ENCODE measurements at regions not wholly inside any gene's neighbourhood (a gene's known extent, or its start where the extent isn't known, plus 50 kb on each side); places are given as distances from the start of the nearest gene placed in this dataset.

- no peak for DNase-seq (ENCODE audit: low read depth, low spot score)
Observed at GRCh38 chr16:82412770-82413169, 214.0 kb upstream of the CDH13 start.

- DNase-seq (ENCODE audit: low read depth, low spot score): no peak
Observed at GRCh38 chr16:82405736-82406135, 221.0 kb upstream of the CDH13 start.

- no peak for DNase-seq (ENCODE audit: low read depth, low spot score)
Observed at GRCh38 chr16:82404586-82405315, 222.0 kb upstream of the CDH13 start.

- no peak for DNase-seq (ENCODE audit: low read depth, low spot score)
Observed at GRCh38 chr16:82402665-82403218, 224.0 kb upstream of the CDH13 start.

- DNase-seq (ENCODE audit: low read depth, low spot score): no peak
Observed at GRCh38 chr16:82400046-82400445, 226.7 kb upstream of the CDH13 start.

GRCh38 chr16:82396509-82396908 lies 226.5 kb upstream of the MPHOSPH6 start:
- DNase-seq (ENCODE audit: low read depth, low spot score): no peak

- no peak for DNase-seq (ENCODE audit: low read depth, low spot score)
Observed at GRCh38 chr16:82395212-82395611, 225.2 kb upstream of the MPHOSPH6 start.

- no peak for DNase-seq (ENCODE audit: low read depth, low spot score)
Observed at GRCh38 chr16:82391690-82392089, 221.7 kb upstream of the MPHOSPH6 start.

- no peak for DNase-seq (ENCODE audit: low read depth, low spot score)
Observed at GRCh38 chr16:82389956-82390650, 220.1 kb upstream of the MPHOSPH6 start.

GRCh38 chr16:82386761-82387160 lies 216.7 kb upstream of the MPHOSPH6 start:
- no peak for DNase-seq (ENCODE audit: low read depth, low spot score)

- no peak for DNase-seq (ENCODE audit: low read depth, low spot score)
Observed at GRCh38 chr16:82384949-82385348, 214.9 kb upstream of the MPHOSPH6 start.

GRCh38 chr16:82384017-82384416 lies 214.0 kb upstream of the MPHOSPH6 start:
- no peak for DNase-seq (ENCODE audit: low read depth, low spot score)

GRCh38 chr16:82382521-82382920 lies 212.5 kb upstream of the MPHOSPH6 start:
- no peak for DNase-seq (ENCODE audit: low read depth, low spot score)

GRCh38 chr16:82379551-82379950 lies 209.5 kb upstream of the MPHOSPH6 start:
- DNase-seq (ENCODE audit: low read depth, low spot score): no peak

- no peak for DNase-seq (ENCODE audit: low read depth, low spot score)
Observed at GRCh38 chr16:82373976-82374375, 204.0 kb upstream of the MPHOSPH6 start.

- DNase-seq (ENCODE audit: low read depth, low spot score): no peak
Observed at GRCh38 chr16:82370282-82370681, 200.3 kb upstream of the MPHOSPH6 start.

- DNase-seq (ENCODE audit: low read depth, low spot score): no peak
Observed at GRCh38 chr16:82368041-82368440, 198.0 kb upstream of the MPHOSPH6 start.

- no peak for DNase-seq (ENCODE audit: low read depth, low spot score)
Observed at GRCh38 chr16:82366462-82366861, 196.4 kb upstream of the MPHOSPH6 start.

GRCh38 chr16:82364690-82365089 lies 194.7 kb upstream of the MPHOSPH6 start:
- DNase-seq (ENCODE audit: low read depth, low spot score): no peak

GRCh38 chr16:82363026-82363816 lies 193.2 kb upstream of the MPHOSPH6 start:
- DNase-seq (ENCODE audit: low read depth, low spot score): no peak

GRCh38 chr16:82361885-82362284 lies 191.9 kb upstream of the MPHOSPH6 start:
- DNase-seq (ENCODE audit: low read depth, low spot score): no peak
